ENCODE measurements at regions not wholly inside any gene's neighbourhood (a gene's known extent, or its start where the extent isn't known, plus 50 kb on each side); places are given as distances from the start of the nearest gene placed in this dataset.

DNA sequence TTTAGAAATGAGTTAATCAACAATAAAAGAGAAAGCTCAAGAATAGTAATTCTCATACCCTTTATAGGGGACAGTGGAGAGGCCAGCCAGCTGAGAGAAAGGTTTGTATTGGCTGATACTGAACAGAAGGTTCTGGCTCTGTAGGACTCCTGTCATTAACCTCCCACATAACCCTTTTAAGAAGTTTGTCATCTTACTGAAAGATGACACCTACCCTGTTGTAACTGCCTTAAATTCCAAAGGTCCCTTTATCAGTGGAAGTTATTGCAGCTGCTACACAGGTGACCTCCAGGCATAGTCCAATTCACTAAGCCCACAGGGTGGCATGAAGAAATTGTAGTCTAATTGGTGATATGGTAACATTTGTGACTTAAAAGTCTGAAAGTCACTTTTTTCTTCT lies 790.1 kb downstream of the TENT5A start:
- Histone ChIP-seq H3K9me3 (ENCODE audit: low read length) (no peaks in the 10 kb centered on the region), H3K4me3 (ENCODE audit: low read depth, low read length, poor library complexity, severe bottlenecking) (no peak overlapping the region), H4K20me1 (ENCODE audit: insufficient read depth, low read length) (no peaks in the 10 kb centered on the region), H3F3A (ENCODE audit: insufficient read depth, low read length) (no peaks in the 10 kb centered on the region), H3K27me3 (ENCODE audit: insufficient read depth, low read length) (no peaks in the 10 kb centered on the region), H3K36me3 (ENCODE audit: insufficient read depth, low read length) (no peaks in the 10 kb centered on the region), H3K27ac (ENCODE audit: low read depth, low read length, poor library complexity, severe bottlenecking) (no peak overlapping the region), H3K4me2 (ENCODE audit: low read length) (no peak overlapping the region), H3K9me2 (ENCODE audit: low read depth, low read length) (no peaks in the 10 kb centered on the region), H3K9ac (ENCODE audit: low read length) (no peak overlapping the region), H2AFZ (ENCODE audit: low read length) (no peak overlapping the region), H3K4me1 (ENCODE audit: insufficient read depth, low read length, severe bottlenecking) (no peaks in the 10 kb centered on the region), H3K79me2 (ENCODE audit: insufficient read depth, low read length) (no peaks in the 10 kb centered on the region)
- TF ChIP-seq EZH2 (IDR thresholded peaks at IDR 0.05; ENCODE audit: borderline replicate concordance, low read length) = no peak
- TF ChIP-seq, protein P1, sequence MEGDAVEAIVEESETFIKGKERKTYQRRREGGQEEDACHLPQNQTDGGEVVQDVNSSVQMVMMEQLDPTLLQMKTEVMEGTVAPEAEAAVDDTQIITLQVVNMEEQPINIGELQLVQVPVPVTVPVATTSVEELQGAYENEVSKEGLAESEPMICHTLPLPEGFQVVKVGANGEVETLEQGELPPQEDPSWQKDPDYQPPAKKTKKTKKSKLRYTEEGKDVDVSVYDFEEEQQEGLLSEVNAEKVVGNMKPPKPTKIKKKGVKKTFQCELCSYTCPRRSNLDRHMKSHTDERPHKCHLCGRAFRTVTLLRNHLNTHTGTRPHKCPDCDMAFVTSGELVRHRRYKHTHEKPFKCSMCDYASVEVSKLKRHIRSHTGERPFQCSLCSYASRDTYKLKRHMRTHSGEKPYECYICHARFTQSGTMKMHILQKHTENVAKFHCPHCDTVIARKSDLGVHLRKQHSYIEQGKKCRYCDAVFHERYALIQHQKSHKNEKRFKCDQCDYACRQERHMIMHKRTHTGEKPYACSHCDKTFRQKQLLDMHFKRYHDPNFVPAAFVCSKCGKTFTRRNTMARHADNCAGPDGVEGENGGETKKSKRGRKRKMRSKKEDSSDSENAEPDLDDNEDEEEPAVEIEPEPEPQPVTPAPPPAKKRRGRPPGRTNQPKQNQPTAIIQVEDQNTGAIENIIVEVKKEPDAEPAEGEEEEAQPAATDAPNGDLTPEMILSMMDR (IDR thresholded peaks at IDR 0.05; ENCODE audit: low read length) = no peak

DNA sequence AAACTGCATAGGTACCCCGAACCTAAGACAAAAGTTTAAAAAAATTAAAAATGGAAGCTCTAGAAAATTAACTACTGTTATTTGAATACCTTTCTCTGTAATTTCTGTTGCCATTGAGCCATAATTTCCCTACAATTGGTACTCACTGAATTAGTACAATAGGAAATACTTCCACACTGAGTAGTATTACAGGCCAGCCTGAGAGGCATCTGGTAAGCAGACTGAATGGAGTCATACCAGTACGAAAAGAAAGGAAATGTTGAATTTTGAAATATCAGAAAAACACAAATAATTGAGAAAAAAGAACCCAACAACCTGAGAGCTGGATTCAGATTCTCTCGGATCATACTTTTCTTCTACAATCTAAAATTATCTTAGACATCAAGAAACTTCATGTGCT lies 791.3 kb downstream of the TENT5A start:
- H3F3A ChIP-seq (ENCODE audit: insufficient read depth, low read length) = no peaks in the 10 kb centered on the region
- no peak overlapping the region for H3K27ac ChIP-seq (ENCODE audit: low read depth, low read length, poor library complexity, severe bottlenecking)
- H4K20me1 ChIP-seq (ENCODE audit: insufficient read depth, low read length) = no peaks in the 10 kb centered on the region
- H3K4me2 ChIP-seq (ENCODE audit: low read length) = no peak overlapping the region
- H3K9ac ChIP-seq (ENCODE audit: low read length) = no peak overlapping the region
- no peaks in the 10 kb centered on the region for H3K79me2 ChIP-seq (ENCODE audit: insufficient read depth, low read length)
- H3K9me3 ChIP-seq (ENCODE audit: low read length) = no peaks in the 10 kb centered on the region
- no peaks in the 10 kb centered on the region for H3K27me3 ChIP-seq (ENCODE audit: insufficient read depth, low read length)
- H3K36me3 ChIP-seq (ENCODE audit: insufficient read depth, low read length) = no peaks in the 10 kb centered on the region
- no peaks in the 10 kb centered on the region for H3K4me1 ChIP-seq (ENCODE audit: insufficient read depth, low read length, severe bottlenecking)
- H3K9me2 ChIP-seq (ENCODE audit: low read depth, low read length) = no peaks in the 10 kb centered on the region
- H3K4me3 ChIP-seq (ENCODE audit: low read depth, low read length, poor library complexity, severe bottlenecking) = no peak overlapping the region
- H2AFZ ChIP-seq (ENCODE audit: low read length) = no peak overlapping the region
- no peak for TF ChIP-seq EZH2 (IDR thresholded peaks at IDR 0.05; ENCODE audit: borderline replicate concordance, low read length)
- TF ChIP-seq, protein P1 (IDR thresholded peaks at IDR 0.05; ENCODE audit: low read length) = no peak

- no peaks in the 10 kb centered on the region for H3K4me1 ChIP-seq (ENCODE audit: insufficient read depth, low read length, severe bottlenecking)
- TF ChIP-seq EZH2 (IDR thresholded peaks at IDR 0.05; ENCODE audit: borderline replicate concordance, low read length) = no peak
- TF ChIP-seq, protein P1 (IDR thresholded peaks at IDR 0.05; ENCODE audit: low read length) = no peak
- no peaks in the 10 kb centered on the region for H3F3A ChIP-seq (ENCODE audit: insufficient read depth, low read length)
- H3K27me3 ChIP-seq (ENCODE audit: insufficient read depth, low read length) = no peaks in the 10 kb centered on the region
- H3K36me3 ChIP-seq (ENCODE audit: insufficient read depth, low read length) = no peaks in the 10 kb centered on the region
- H2AFZ ChIP-seq (ENCODE audit: low read length) = no peak overlapping the region
- no peaks in the 10 kb centered on the region for H3K9me3 ChIP-seq (ENCODE audit: low read length)
- H3K9me2 ChIP-seq (ENCODE audit: low read depth, low read length) = no peaks in the 10 kb centered on the region
- H3K79me2 ChIP-seq (ENCODE audit: insufficient read depth, low read length) = no peaks in the 10 kb centered on the region
- no peak overlapping the region for H3K27ac ChIP-seq (ENCODE audit: low read depth, low read length, poor library complexity, severe bottlenecking)
- no peaks in the 10 kb centered on the region for H4K20me1 ChIP-seq (ENCODE audit: insufficient read depth, low read length)
- no peak overlapping the region for H3K9ac ChIP-seq (ENCODE audit: low read length)
- H3K4me3 ChIP-seq (ENCODE audit: low read depth, low read length, poor library complexity, severe bottlenecking) = no peak overlapping the region
- no peak overlapping the region for H3K4me2 ChIP-seq (ENCODE audit: low read length)
Observed at GRCh38 chr6:80959034-80959433, 793.4 kb downstream of the TENT5A start.

All from OCI-LY1 (cell line).